RWPE2 (cell line): ENCODE measurements at regions not wholly inside any gene's neighbourhood (a gene's known extent, or its start where the extent isn't known, plus 50 kb on each side); places are given as distances from the start of the nearest gene placed in this dataset.
A peak's percentile ranks its signal among the peaks of the same experiment; 100 is the strongest.
"Not testable (repeated sequence)": the region's sequence is repeated elsewhere in the genome, so short reads cannot be mapped to it uniquely, and the experiment has no call there.

Experiments
- ATAC-seq: fragments of 200-7000 bp; cut with Tn5 transposase; 3 replicates; pipeline ENCODE4 v1.9.1; 2021; ENCODE audit warnings: low read depth
- DNase-seq: peaks from one replicate; pipeline ENCODE4 v3.0.0-alpha.2; 2020; ENCODE audit warnings: low spot score
- H3K27ac ChIP-seq: fragments of 450-650 bp; 2 replicates; pipeline ENCODE4 v1.5.1; 2017; ENCODE audit warnings: mild to moderate bottlenecking; ENCODE audit not compliant: poor library complexity, severe bottlenecking
- H3K27me3 ChIP-seq: fragments of 250-450 bp; sonication (Bioruptor Pico); 2 replicates; pipeline ENCODE4 v1.5.1; 2021; ENCODE audit warnings: mild to moderate bottlenecking, moderate library complexity; ENCODE audit not compliant: insufficient read depth, poor library complexity, severe bottlenecking
- H3K36me3 ChIP-seq: fragments of 250-450 bp; sonication (Bioruptor Pico); 2 replicates; pipeline ENCODE4 v1.5.1; 2020; ENCODE audit warnings: low read depth, mild to moderate bottlenecking, moderate library complexity
- H3K4me1 ChIP-seq: fragments of 250-450 bp; sonication (Bioruptor Pico); 2 replicates; pipeline ENCODE4 v1.5.1; 2021; ENCODE audit warnings: mild to moderate bottlenecking, moderate library complexity; ENCODE audit not compliant: insufficient read depth, poor library complexity, severe bottlenecking
- H3K4me3 ChIP-seq: fragments of 250-450 bp; sonication (Bioruptor Pico); 2 replicates; pipeline ENCODE4 v1.5.1; 2021; ENCODE audit warnings: mild to moderate bottlenecking, moderate library complexity; ENCODE audit not compliant: severe bottlenecking
- H3K9me3 ChIP-seq: fragments of 250-450 bp; sonication (Bioruptor Pico); 2 replicates; pipeline ENCODE4 v1.5.1; 2021; ENCODE audit warnings: mild to moderate bottlenecking, moderate library complexity; ENCODE audit not compliant: severe bottlenecking
- CTCF ChIP-seq: fragments of 450-650 bp; IDR thresholded peaks from one replicate; pipeline ENCODE4 v1.5.1; 2017; ENCODE audit warnings: mild to moderate bottlenecking, moderate library complexity; ENCODE audit not compliant: poor library complexity, severe bottlenecking

GRCh38 chr12:33187409-33187808, 252.2 kb downstream of the SYT10 start:
- Histone ChIP-seq H3K4me1 (no peaks in the 10 kb centered on the region), H3K27me3 (no peaks in the 10 kb centered on the region), H3K27ac (no peak overlapping the region), H3K36me3 (no peaks in the 10 kb centered on the region), H3K4me3 (no peak overlapping the region), H3K9me3 (peaks cover 8% of the 10 kb centered on the region)
- TF ChIP-seq CTCF, result no peak
- DNase-seq (no peak), ATAC-seq (no peak)

GRCh38 chr12:33184161-33184560, 255.5 kb downstream of the SYT10 start:
- DNase-seq, result no peak
- H3K27ac ChIP-seq, result no peak overlapping the region
- H3K9me3 ChIP-seq, result peaks cover 6% of the 10 kb centered on the region
- no peak for TF ChIP-seq CTCF
- H3K4me3 ChIP-seq, result no peak overlapping the region
- no peaks in the 10 kb centered on the region for H3K4me1 ChIP-seq
- no peaks in the 10 kb centered on the region for H3K27me3 ChIP-seq
- no peaks in the 10 kb centered on the region for H3K36me3 ChIP-seq
- no peak for ATAC-seq

GRCh38 chr12:33182485-33182884, 257.1 kb downstream of the SYT10 start:
- no peak overlapping the region for H3K4me3 ChIP-seq
- H3K27me3 ChIP-seq, result no peaks in the 10 kb centered on the region
- H3K9me3 ChIP-seq, result no peaks in the 10 kb centered on the region
- no peak overlapping the region for H3K27ac ChIP-seq
- no peak for TF ChIP-seq CTCF
- DNase-seq, result no peak
- no peak for ATAC-seq
- H3K36me3 ChIP-seq, result no peaks in the 10 kb centered on the region
- H3K4me1 ChIP-seq, result no peaks in the 10 kb centered on the region

- Histone ChIP-seq H3K4me1 (no peaks in the 10 kb centered on the region), H3K27me3 (no peaks in the 10 kb centered on the region), H3K27ac (no peak overlapping the region), H3K9me3 (no peaks in the 10 kb centered on the region), H3K36me3 (no peaks in the 10 kb centered on the region), H3K4me3 (no peak overlapping the region)
- DNase-seq, result no peak
- ATAC-seq, result peak; percentile 45; the same call in 2 of the 3 replicates
- no peak for TF ChIP-seq CTCF
Measured at GRCh38 chr12:33180918-33181317, 258.7 kb downstream of the SYT10 start.

- ATAC-seq, result not testable (repeated sequence)
Measured at GRCh38 chr12:33166260-33166659, 269.7 kb upstream of the PKP2 start.

More at GRCh38 chr12:33166260-33166659, 269.7 kb upstream of the PKP2 start:
- H3K4me1 ChIP-seq, H3K9me3 ChIP-seq, DNase-seq, H3K27ac ChIP-seq, H3K27me3 ChIP-seq, H3K4me3 ChIP-seq, H3K36me3 ChIP-seq: not testable (repeated sequence)
